ENCODE measurements at regions not wholly inside any gene's neighbourhood (a gene's known extent, or its start where the extent isn't known, plus 50 kb on each side); places are given as distances from the start of the nearest gene placed in this dataset.
"Not testable (repeated sequence)": the region's sequence is repeated elsewhere in the genome, so short reads cannot be mapped to it uniquely, and the experiment has no call there.

GRCh38 chr4:12105519-12105918 lies 676.8 kb upstream of the HS3ST1 start:
- TF ChIP-seq CTCF (IDR thresholded peaks at IDR 0.05; ENCODE audit: low read depth, low read length), result no peak
- no peak overlapping the region for H3K4me3 ChIP-seq (ENCODE audit: low read depth, low read length)

DNA sequence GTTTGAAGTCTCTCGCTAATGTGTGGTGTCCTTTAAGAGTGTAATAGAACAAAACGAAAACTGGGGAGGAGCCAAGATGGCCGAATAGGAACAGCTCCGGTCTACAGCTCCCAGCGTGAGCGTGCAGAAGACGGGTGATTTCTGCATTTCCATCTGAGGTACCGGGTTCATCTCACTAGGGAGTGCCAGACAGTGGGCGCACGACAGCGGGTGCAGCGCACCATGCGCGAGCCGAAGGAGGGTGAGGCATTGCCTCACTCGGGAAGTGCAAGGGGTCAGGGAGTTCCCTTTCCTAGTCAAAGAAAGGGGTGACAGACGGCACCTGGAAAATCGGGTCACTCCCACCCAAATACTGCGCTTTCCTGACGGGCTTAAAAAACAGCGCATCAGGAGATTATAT lies 661.2 kb upstream of the HS3ST1 start:
- H3K4me3 ChIP-seq (ENCODE audit: low read depth, low read length), result not testable (repeated sequence)

- no peak for TF ChIP-seq CTCF (IDR thresholded peaks at IDR 0.05; ENCODE audit: low read depth, low read length)
- no peak overlapping the region for H3K4me3 ChIP-seq (ENCODE audit: low read depth, low read length)
Observed at GRCh38 chr4:12084690-12085089, 656.0 kb upstream of the HS3ST1 start.

DNA sequence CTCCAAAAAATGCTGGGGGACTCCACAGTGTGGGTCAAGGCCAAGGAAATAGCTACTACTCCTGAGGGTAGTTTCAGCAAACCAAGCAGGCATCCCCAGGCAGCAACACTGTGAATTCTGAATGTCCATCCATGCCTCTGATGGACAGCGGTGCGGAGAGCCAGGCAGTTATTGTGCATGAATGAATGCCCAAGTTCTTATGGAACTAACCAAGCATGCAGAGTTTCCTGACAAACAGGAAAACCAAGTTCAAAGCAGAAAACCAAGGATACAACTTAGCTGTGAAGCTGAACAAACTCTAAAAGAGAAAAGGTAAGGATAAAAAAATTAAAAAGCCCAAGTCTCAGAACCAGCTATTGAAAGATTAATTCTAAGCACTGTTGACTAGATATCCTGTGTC lies 642.6 kb upstream of the HS3ST1 start:
- TF ChIP-seq CTCF (IDR thresholded peaks at IDR 0.05; ENCODE audit: low read depth, low read length), result no peak
- H3K4me3 ChIP-seq (ENCODE audit: low read depth, low read length), result no peak overlapping the region

- TF ChIP-seq CTCF (IDR thresholded peaks at IDR 0.05; ENCODE audit: low read depth, low read length), result no peak
Observed at GRCh38 chr4:12053966-12054365, 625.3 kb upstream of the HS3ST1 start.

GRCh38 chr4:12053556-12053955 lies 624.9 kb upstream of the HS3ST1 start:
- TF ChIP-seq CTCF (IDR thresholded peaks at IDR 0.05; ENCODE audit: low read depth, low read length), result no peak
- no peak overlapping the region for H3K4me3 ChIP-seq (ENCODE audit: low read depth, low read length)

More at GRCh38 chr4:12053966-12054365, 625.3 kb upstream of the HS3ST1 start:
- no peak overlapping the region for H3K4me3 ChIP-seq (ENCODE audit: low read depth, low read length)

GRCh38 chr4:12050357-12050756 lies 621.7 kb upstream of the HS3ST1 start:
- TF ChIP-seq CTCF (IDR thresholded peaks at IDR 0.05; ENCODE audit: low read depth, low read length), result no peak
- no peak overlapping the region for H3K4me3 ChIP-seq (ENCODE audit: low read depth, low read length)

DNA sequence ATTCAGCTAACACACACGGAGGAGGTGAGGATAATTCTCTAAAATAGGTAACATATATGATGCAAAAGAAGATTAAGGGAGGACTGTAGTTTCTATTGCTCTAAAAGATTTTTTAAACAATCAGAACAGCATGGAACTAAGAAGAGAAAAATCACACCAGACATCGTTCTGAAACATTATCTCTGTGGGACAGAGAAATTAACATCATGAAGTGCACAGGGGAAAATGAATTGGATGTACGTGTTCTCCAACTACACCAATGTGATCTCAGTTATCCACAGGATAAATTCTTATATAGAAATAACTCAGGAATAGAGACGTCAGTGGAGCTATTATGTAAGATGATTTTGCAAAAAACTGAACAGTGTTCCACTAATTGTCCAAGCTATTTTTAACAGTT lies 614.1 kb upstream of the HS3ST1 start:
- TF ChIP-seq CTCF (IDR thresholded peaks at IDR 0.05; ENCODE audit: low read depth, low read length), result no peak

More for the DNA sequence above, 614.1 kb upstream of the HS3ST1 start:
- no peak overlapping the region for H3K4me3 ChIP-seq (ENCODE audit: low read depth, low read length)
